ENCODE measurements at regions not wholly inside any gene's neighbourhood (a gene's known extent, or its start where the extent isn't known, plus 50 kb on each side); places are given as distances from the start of the nearest gene placed in this dataset.

GRCh38 chr17:77808686-77809425 is 149.6 kb upstream of the TNRC6C start:
- no peak for TF ChIP-seq REST (IDR thresholded peaks at IDR 0.05; ENCODE audit: insufficient read depth in 1 of 2, low read depth in 2 of 2, low read length in 2 of 2)
- TF ChIP-seq SIN3A (IDR thresholded peaks at IDR 0.05; ENCODE audit: borderline replicate concordance, insufficient read depth, low read length) = no peak
- no peak for TF ChIP-seq FOXP2 (optimal IDR thresholded peaks at IDR 0.05; ENCODE audit: borderline replicate concordance, extremely low read depth, extremely low read length, insufficient read depth)
- no peak for TF ChIP-seq POLR2AphosphoS5 (IDR thresholded peaks at IDR 0.05; ENCODE audit: low read depth, low read length)
- TF ChIP-seq TAF1 (IDR thresholded peaks at IDR 0.05; ENCODE audit: borderline replicate concordance, insufficient read depth, low read length) = no peak

- TF ChIP-seq TAF1 (IDR thresholded peaks at IDR 0.05; ENCODE audit: borderline replicate concordance, insufficient read depth, low read length) = no peak
Observed at GRCh38 chr17:77809814-77810213, 148.7 kb upstream of the TNRC6C start.

GRCh38 chr17:77810536-77810935 is 148.0 kb upstream of the TNRC6C start:
- TF ChIP-seq TAF1 (IDR thresholded peaks at IDR 0.05; ENCODE audit: borderline replicate concordance, insufficient read depth, low read length) (no peak), FOXP2 (optimal IDR thresholded peaks at IDR 0.05; ENCODE audit: borderline replicate concordance, extremely low read depth, extremely low read length, insufficient read depth) (no peak), REST (IDR thresholded peaks at IDR 0.05; ENCODE audit: insufficient read depth in 1 of 2, low read depth in 2 of 2, low read length in 2 of 2) (no peak), SIN3A (IDR thresholded peaks at IDR 0.05; ENCODE audit: borderline replicate concordance, insufficient read depth, low read length) (no peak), POLR2AphosphoS5 (IDR thresholded peaks at IDR 0.05; ENCODE audit: low read depth, low read length) (no peak)

- TF ChIP-seq SIN3A (IDR thresholded peaks at IDR 0.05; ENCODE audit: borderline replicate concordance, insufficient read depth, low read length) (no peak), POLR2AphosphoS5 (IDR thresholded peaks at IDR 0.05; ENCODE audit: low read depth, low read length) (no peak), FOXP2 (optimal IDR thresholded peaks at IDR 0.05; ENCODE audit: borderline replicate concordance, extremely low read depth, extremely low read length, insufficient read depth) (no peak), REST (IDR thresholded peaks at IDR 0.05; ENCODE audit: insufficient read depth in 1 of 2, low read depth in 2 of 2, low read length in 2 of 2) (no peak), TAF1 (IDR thresholded peaks at IDR 0.05; ENCODE audit: borderline replicate concordance, insufficient read depth, low read length) (no peak)
Observed at GRCh38 chr17:77811521-77811920, 147.0 kb upstream of the TNRC6C start.

GRCh38 chr17:77814091-77814772 is 144.3 kb upstream of the TNRC6C start:
- TF ChIP-seq SIN3A (IDR thresholded peaks at IDR 0.05; ENCODE audit: borderline replicate concordance, insufficient read depth, low read length) (no peak), REST (IDR thresholded peaks at IDR 0.05; ENCODE audit: insufficient read depth in 1 of 2, low read depth in 2 of 2, low read length in 2 of 2) (no peak), FOXP2 (optimal IDR thresholded peaks at IDR 0.05; ENCODE audit: borderline replicate concordance, extremely low read depth, extremely low read length, insufficient read depth) (no peak), TAF1 (IDR thresholded peaks at IDR 0.05; ENCODE audit: borderline replicate concordance, insufficient read depth, low read length) (no peak), POLR2AphosphoS5 (IDR thresholded peaks at IDR 0.05; ENCODE audit: low read depth, low read length) (no peak)

All from PFSK-1 (cell line).